ENCODE measurements at regions not wholly inside any gene's neighbourhood (a gene's known extent, or its start where the extent isn't known, plus 50 kb on each side); places are given as distances from the start of the nearest gene placed in this dataset.

DNA sequence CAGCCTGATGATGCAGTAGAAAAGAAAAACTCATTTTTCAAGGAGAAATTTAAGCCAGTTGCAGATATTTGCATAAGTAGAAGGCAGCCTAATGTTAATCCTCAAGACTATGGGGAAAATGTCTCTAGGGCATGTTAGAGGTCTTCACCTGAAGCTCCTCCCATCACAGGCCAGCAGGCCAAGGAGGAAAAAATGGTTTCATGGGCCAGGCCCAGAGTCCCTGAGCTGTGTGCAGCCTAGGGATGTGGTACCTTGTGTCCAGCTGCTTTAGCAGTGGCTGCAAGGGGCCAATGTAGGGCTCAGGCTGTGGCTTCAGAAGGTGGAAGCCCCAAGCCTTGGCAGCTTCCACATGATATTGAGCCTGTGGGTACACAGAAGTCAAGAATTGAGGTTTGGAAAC, 1946.7 kb upstream of the FLRT2 start:
- no peak for TF ChIP-seq EZH2 (IDR thresholded peaks at IDR 0.05; ENCODE audit: borderline replicate concordance, low read length)
- TF ChIP-seq, protein P1, sequence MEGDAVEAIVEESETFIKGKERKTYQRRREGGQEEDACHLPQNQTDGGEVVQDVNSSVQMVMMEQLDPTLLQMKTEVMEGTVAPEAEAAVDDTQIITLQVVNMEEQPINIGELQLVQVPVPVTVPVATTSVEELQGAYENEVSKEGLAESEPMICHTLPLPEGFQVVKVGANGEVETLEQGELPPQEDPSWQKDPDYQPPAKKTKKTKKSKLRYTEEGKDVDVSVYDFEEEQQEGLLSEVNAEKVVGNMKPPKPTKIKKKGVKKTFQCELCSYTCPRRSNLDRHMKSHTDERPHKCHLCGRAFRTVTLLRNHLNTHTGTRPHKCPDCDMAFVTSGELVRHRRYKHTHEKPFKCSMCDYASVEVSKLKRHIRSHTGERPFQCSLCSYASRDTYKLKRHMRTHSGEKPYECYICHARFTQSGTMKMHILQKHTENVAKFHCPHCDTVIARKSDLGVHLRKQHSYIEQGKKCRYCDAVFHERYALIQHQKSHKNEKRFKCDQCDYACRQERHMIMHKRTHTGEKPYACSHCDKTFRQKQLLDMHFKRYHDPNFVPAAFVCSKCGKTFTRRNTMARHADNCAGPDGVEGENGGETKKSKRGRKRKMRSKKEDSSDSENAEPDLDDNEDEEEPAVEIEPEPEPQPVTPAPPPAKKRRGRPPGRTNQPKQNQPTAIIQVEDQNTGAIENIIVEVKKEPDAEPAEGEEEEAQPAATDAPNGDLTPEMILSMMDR (IDR thresholded peaks at IDR 0.05; ENCODE audit: low read length) = no peak
